HG03159 (cell line): ENCODE measurements at regions not wholly inside any gene's neighbourhood (a gene's known extent, or its start where the extent isn't known, plus 50 kb on each side); places are given as distances from the start of the nearest gene placed in this dataset.
"Not testable (repeated sequence)": the region's sequence is repeated elsewhere in the genome, so short reads cannot be mapped to it uniquely, and the experiment has no call there.

Experiments used
- ATAC-seq: cut with Tn5 transposase; IDR thresholded peaks from one replicate; pipeline ENCODE4 v1.9.1; 2021; ENCODE audit warnings: mild to moderate bottlenecking, moderate library complexity; ENCODE audit not compliant: unreplicated experiment

DNA sequence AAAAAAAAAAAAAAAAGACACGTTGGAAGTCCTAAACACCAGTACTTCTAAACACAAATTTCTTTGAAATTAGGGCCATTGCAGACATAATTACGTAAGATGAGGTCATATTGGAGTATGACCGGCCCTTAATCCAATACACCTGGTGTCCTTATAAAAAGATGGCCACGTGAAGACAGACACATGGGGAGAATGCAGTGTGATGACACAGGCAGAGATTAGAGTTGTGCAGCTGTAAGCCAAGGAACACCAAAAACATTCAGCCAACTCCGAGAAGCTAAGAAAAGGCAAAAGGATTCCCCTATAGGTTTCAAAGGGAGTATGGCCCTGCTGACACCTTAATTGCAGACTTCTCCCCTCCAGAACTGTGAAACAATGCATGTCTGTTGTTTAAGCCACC, 379.0 kb upstream of the PDZRN3 start:
- no peak for ATAC-seq

DNA sequence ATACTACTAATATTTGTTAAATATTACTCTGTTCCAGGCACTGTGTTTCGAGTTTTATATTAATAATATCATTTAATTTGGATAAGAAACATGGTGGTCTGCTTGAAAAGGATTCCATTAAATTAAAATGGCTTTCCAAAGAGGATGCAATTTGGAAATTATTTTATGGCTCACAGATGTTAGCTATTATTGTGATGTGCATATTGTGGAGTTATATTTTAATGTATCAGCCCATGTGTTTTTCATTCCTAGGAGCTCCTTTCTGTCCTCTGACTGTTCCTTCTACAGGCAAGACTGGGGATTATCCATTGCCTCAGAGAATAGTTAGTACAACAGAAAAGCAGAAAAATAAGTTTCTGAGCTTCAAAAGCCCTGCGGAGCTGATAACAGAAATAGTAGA, 376.7 kb upstream of the PDZRN3 start:
- ATAC-seq: no peak

DNA sequence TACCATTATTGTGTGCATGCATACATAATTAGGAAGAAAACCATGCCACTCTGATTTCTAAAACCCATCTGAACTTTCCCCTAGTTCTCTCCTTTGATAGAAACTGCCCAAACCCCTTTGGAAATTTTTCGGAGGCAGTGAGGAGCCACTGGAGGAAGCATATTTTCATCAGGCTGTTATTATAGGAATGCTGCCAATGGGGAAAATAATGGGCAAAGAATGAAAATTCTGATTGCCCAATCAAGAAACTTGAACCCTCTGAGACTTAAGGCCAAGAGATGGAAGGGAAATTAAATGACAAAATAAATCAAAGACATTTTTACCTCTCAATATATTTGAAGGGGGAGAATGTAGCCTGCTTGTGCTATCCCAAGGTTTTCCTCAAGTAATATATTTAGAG, 376.0 kb upstream of the PDZRN3 start:
- no peak for ATAC-seq

DNA sequence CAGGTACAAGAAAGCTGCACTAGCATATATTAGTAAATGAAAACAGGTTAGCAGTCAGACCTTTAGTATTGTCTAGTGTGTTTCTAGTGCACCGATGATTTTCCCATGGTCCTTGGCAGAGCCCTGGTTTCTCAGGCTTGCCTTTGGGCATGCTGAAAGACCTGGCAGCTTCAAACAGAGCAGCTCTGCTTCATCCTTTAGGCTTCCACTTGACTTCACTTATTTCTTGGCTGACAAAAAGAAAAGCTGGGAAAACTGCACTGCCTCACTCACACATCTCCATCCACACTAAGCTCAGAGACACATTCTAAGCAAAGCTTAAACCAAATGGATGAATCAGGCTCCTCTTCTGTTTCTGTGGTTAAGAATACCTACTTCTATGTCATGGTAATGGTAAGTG, 374.8 kb upstream of the PDZRN3 start:
- ATAC-seq: no peak

DNA sequence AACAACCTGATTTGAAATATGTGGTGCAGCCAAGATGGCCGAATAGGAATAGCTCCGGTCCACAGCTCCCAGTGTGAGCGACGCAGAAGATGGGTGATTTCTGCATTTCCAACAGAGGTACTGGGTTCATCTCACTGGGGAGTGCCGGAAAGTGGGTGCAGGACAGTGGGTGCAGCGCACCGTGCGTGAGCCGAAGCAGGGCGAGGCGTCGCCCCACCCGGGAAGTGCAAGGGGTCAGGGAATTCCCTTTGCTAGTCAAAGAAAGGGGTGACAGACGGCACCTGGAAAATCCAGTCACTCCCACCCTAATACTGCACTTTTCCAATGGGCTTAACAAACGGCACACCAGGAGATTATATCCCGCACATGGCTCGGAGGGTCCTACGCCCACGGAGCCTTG, 365.9 kb upstream of the PDZRN3 start:
- ATAC-seq: not testable (repeated sequence)

DNA sequence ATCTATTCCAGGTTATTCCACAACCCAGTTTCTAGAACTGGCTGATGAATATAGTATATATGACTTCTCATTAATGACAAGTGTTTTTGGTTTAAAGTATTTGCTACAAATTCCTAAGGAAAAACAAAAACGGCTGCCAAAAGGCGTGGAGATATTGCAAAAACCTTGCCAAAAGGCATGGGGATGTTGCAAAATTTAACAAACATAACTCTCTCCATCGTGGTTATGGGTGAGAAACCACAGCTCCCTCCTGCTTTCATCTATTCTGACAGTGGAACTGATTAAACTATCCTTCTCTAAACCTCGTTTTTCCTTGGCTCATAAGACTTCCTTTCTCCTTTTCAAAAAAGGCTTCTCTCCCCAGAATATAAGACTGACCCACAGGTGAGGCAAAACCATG, 342.0 kb upstream of the PDZRN3 start:
- no peak for ATAC-seq

DNA sequence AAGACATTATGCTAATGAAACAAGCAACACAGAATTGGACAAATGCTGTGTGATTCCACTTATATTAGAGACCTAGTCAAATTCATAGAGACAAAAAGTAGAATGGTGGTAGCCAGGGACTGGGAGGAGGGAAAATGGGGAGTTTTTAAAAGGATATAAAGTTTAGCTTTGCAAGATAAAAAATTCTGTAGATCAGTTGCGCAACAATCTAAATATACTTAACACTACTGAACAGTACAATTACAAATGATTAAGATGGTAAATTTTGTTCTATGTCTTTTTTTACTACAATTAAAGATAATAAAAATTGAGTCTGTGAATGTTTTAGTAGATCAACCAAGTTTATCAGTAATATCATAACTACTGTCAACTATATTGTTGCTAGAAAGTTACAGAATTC, 340.1 kb upstream of the PDZRN3 start:
- ATAC-seq: no peak

DNA sequence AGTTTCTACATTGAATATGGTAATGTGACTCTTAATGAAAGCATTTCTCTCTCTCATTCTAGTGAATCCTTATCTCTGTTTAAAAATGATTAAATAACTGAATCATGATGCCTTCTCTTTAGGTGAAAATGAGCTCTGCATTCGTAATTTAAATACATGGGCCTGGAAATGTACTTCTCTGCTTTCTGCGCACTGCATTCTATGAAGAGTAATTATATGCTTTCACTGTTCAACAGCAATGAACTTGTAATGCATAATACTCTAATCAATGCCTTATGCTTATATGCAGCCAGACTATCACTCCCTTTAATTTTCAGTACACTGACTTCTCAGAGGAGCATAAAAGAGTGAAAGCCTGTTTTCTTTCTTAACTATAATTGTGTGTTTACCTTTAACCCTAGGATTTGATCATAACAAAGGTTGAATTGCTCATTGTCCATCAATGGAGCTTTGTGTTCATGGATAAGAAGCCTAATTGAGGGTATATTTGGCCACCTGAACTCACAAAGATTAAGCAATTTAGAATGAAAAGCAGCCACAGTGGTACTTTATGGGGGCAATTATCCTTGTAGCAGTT, 330.8 kb upstream of the PDZRN3 start:
- no peak for ATAC-seq

DNA sequence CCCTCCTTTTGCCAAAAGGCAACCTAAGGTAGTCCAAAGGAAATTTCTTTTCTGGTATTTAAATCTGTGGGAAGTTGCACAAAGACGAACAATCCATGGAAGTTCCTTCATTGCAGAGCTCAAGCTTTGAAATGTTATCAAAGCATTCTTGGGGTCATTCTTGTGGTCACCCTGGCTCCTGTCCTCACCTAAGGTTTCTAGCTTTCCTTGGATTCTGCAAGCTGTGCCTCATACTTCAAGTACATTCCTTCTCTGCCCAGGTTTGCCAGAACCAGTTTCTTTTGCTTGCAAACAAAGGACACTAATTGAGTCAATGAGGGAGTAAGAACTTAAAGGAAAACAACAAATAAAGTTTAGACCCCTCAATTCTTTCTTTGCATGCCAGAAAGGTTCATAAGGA, 329.8 kb upstream of the PDZRN3 start:
- no peak for ATAC-seq

DNA sequence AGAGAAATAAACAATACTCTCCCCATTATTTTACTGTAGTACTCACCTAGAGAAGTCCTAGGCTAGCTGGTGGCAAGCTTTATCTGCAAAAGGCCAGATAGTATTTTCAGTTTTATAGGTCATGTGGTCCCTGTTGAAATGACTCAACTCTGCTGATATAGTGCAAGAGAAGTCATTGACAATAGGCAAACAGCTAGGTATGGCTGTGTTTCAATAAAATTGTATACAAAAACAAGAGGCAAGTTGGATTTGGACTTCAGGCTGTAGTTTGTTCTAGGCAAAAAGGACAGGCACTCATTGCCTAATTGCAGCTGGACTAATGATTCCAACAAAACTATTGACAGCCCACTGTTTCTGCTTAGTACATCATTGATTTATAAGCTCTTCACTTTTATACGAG, 328.0 kb upstream of the PDZRN3 start:
- no peak for ATAC-seq

DNA sequence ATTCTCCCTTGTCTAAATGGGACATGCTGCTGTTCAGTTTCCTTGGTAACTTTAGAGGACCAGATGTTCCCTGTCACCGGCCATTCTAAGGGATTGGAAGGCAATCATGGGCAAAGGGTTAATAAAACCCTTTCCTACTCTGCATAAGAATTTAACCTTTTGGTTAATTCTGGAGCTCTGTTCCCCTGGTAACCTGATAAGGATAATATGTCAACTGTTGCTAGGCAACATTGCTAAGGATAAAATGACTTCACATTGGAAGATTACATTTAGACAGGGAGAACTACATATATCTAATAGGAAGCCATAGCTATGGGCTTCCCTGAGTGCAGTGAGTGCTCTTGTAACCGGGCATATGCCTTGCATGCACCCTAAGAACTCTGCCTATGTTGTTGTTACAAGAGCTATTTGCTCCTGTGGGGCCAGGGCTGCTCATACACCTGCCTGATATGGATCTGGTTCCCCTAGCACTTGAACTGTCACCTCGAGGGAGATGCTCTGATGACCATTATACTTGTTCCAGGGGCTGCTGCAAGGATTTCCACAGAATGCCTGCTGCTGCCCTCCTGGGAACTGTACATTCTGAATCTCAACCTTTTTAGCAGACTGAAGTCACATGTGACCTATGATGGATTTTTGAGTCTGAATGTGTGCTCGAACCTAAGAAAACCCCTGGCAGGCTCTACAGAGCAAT, 326.3 kb upstream of the PDZRN3 start:
- ATAC-seq: no peak

DNA sequence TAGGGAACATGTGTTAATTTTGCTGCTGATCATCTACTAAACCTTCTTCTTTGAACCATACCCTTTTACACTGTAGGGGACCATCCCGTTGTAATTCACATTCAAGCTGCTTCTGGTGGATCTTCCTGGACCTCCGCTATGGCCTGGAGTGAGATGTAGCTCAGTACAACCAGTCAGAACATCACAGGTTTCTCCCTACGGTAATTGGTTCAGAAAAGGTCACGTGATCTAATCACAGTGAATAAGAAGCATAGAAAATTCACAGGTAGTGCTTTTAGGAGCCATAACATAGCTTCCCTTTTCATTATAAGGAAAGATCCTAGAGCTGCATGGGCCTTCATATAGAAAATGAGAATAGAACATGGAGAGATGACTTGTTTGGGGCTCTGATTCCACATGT, 320.8 kb upstream of the PDZRN3 start:
- no peak for ATAC-seq

DNA sequence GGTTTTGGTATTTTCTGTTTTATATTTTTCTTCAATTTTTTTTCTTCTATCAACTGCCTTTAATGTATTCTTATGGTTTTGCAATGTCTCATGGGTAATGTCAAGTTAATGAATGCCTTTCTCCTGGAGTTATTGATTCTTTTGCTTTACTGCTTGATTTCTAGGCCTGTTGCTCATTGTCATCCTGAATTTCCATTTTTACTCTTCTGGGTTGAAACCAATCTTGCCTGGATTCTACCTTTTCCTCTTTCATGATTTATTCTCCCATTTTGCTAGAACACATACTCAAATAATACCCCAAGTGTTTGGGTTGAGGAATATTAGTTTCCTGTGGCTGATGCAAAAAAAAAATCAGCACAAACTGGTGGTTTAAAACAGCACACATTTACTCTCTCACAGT, 315.2 kb upstream of the PDZRN3 start:
- ATAC-seq: no peak

DNA sequence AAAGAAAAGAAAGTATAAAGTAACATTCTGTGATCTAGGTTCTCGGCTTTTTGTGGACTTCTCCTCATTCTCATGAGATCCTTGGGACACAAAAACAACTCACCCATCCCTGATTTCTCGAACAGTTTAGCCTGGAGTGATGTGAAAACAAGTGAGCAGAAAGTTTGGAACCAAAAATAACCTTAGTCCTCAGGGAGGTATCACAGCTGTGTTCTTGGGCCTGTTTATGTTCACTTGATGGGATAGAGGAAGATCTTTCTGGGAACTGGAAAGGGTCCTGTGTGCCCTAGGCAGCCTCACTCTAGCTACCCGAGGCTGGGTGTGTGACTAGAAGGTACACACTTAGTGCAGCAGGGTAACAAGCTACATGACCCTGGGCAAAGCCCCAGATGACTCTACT, 308.8 kb upstream of the PDZRN3 start:
- ATAC-seq: no peak

DNA sequence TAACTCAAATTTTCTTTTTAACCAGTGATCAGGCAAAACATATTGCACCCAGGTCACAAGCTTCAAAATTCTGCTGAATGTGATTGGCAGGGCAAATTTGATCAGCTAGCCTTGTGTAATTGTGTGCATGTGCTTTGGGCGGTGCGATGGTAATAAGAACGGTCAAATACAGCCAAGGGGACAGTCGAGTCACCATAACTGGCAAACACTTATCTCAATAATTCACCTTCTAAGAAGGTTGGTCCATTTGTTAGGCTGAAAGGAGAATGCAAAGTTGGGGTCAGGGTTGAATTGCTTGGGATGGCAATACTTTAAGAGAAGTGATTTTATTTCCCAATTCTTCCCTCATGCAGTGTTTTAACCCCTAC, 302.4 kb upstream of the PDZRN3 start:
- ATAC-seq: no peak

DNA sequence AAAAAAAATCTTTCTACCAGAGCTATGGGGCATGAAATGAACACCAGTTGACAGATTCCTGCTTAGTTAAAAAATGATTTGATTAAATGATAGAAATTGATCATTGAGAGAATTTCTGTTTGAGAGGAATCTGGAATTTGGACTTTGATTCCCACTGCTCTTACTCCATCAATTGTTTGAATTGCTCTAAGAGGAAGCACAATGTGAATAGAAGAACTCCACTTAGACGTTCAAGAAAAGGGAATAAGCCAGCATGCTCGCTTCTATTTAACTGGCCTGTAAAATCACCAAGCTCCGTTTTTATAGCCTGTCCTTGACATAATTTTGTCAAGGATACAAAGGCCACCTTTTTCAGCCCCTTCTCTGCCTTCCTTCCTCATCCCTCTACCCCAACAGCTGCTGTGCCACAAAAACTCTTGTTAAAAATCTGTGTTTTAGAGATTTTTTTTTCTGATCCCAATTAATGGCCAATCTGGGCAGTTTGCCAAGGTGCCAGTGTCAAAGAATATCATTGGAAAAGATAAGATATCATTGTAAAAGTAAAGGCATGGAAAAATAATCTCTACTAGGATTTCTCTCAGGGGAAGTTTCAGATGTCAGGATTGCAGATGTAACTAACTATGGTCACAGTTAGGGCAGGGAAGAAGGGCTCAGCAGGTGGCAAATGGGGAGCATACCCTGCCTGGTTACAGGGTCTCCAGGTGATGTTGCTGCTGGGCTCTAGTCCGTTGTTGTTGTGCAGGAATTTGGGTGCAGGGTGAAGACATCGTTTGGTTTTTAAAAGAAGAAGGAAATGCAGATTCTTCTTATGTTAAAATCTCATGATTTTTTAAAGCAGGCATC, 301.8 kb upstream of the PDZRN3 start:
- no peak for ATAC-seq

DNA sequence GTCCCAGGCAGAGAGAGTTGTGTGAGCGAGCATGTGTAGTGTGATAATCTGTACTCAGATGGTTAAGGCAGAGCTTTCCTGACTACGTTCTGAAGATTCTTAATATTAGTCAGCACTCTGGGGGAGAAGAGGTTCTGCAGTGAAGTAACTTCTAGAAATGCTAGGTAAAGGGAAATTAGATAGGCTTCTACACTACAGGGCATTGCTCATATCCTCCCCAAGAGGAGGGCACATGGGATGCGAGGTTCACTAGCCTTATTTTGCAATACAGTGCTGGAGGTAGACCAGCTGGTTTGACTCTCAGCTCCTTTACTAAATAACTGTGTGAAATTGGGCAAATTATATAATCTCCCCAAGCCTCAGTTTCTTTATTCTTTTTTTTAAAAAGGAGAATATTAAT, 300.3 kb upstream of the PDZRN3 start:
- no peak for ATAC-seq

DNA sequence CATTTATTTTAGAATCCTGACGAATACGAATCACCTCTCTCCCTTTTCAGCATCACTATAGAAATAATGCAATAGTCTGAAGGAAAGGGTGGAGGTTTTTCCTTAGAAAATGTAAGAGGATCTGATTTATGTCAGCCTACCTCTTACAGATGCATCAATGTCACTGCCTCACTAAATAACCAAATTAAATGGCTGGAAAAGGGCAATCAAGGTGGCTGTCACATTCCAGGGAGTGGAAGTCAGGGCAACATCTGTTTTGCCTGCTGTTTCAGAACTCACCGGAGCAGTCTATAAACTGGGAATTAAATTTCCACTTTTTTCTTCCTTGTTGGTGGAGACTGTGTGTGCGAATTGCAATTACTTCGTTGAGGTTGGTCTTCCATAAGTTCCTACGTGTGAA, 299.3 kb upstream of the PDZRN3 start:
- no peak for ATAC-seq

DNA sequence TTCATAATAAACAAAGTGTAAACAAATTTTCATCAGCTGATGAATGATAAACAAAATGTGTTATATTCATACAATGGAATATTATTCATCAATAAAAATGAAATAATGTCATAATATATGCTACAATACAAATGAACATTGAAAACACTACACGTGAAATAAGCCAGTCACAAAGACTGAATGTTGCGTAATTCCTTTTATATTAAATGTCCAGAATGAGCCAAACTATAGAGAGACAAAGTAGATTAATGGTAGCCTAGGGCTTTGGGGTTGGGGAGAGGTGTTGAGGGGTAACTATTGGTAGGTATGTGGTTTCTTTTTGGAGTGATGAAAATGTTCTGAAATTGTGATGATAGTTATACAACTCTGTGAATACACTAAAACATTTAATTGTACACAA, 292.9 kb upstream of the PDZRN3 start:
- ATAC-seq: no peak

DNA sequence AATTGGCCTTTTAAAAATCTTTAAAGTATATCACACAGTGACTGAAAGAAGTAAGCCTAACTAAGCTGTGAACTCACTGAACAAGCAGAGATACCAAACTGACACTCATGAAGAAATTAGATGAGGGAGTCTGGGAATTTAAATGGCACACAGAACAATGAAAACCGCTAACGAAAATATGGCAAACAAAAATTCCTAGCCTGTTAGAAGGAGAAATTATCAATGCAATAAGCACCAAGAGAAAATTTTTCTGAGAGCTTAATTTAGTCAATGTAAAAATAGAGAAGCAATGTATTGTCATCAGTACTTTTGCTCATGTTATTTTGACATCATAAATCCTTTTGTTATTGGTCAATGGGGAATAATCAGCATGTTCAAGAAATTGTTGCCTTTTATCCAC, 291.1 kb upstream of the PDZRN3 start:
- ATAC-seq: no peak

DNA sequence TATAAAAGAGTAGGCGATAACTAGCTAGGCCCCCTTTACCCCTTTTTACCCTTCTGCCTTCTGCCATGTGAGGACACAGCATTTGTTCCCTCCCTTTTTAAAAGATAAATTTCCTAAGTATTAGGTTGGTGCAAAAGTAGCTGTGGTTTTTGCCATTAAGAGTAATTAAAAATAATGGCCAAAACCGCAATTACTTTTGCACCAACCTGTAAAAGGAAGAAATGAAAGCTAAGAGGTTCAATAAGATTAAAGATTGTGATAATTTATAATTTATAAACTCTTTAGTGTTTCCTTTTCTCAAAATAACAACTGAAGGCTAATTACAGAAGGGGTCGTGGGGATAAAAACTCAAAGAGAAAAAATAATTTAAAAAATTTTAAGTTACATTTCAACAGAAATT, 283.5 kb upstream of the PDZRN3 start:
- ATAC-seq: no peak

DNA sequence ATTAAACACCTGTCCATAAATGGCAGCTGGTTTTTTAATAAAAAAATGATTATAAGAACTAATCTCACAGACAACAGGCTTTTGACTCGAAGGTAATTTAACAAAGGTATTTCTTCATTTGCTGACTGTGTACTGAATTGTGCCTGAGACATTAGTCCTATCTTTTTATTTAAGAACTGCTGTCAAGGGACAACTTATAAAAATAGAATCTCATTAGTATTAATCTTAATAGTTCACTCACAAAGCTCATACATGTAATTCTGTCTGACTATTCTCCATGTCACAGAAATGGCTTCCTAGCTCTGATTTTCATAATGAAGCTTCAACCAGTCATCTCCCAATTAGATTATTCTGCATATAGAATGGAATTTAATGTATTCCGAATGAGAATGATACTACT, 276.9 kb upstream of the PDZRN3 start:
- no peak for ATAC-seq
